ENCODE measurements at regions not wholly inside any gene's neighbourhood (a gene's known extent, or its start where the extent isn't known, plus 50 kb on each side); places are given as distances from the start of the nearest gene placed in this dataset.

DNA sequence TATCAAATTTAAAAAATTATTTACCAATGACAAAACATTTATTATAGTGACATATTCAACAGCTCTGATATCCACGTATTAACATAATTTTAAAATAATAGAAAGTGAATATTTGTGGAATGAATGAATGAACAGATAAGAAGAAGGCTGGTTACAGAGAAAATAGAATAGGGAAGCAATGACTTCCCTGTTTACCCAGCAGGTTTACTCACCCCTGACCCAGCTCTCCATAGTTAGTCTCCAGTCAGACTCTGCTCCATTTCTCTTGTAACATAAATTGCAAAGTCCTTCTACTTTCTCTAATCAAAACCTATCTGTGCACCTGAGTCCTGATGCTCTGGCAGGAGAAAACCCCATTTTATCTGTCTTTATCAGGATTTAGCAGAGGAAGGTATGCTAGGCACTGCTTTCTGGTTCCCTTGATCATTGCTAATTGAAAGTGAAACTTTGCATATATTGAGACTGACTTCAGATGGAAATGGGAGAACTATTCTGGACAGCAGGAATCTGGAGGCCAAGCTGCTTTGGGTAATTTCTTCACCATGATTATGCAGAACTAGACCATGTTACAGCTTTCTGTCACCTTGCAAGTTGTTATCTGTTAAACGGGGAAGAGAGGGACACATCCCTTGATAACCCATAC, 363.0 kb downstream of the FAT4 start:
- TF ChIP-seq POLR2A (IDR thresholded peaks at IDR 0.05), result no peak
- TF ChIP-seq, protein P1, sequence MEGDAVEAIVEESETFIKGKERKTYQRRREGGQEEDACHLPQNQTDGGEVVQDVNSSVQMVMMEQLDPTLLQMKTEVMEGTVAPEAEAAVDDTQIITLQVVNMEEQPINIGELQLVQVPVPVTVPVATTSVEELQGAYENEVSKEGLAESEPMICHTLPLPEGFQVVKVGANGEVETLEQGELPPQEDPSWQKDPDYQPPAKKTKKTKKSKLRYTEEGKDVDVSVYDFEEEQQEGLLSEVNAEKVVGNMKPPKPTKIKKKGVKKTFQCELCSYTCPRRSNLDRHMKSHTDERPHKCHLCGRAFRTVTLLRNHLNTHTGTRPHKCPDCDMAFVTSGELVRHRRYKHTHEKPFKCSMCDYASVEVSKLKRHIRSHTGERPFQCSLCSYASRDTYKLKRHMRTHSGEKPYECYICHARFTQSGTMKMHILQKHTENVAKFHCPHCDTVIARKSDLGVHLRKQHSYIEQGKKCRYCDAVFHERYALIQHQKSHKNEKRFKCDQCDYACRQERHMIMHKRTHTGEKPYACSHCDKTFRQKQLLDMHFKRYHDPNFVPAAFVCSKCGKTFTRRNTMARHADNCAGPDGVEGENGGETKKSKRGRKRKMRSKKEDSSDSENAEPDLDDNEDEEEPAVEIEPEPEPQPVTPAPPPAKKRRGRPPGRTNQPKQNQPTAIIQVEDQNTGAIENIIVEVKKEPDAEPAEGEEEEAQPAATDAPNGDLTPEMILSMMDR (IDR thresholded peaks at IDR 0.05), result no peak

Data from lower leg skin (tissue), 3 donors.